ENCODE measurements at regions not wholly inside any gene's neighbourhood (a gene's known extent, or its start where the extent isn't known, plus 50 kb on each side); places are given as distances from the start of the nearest gene placed in this dataset.

DNA sequence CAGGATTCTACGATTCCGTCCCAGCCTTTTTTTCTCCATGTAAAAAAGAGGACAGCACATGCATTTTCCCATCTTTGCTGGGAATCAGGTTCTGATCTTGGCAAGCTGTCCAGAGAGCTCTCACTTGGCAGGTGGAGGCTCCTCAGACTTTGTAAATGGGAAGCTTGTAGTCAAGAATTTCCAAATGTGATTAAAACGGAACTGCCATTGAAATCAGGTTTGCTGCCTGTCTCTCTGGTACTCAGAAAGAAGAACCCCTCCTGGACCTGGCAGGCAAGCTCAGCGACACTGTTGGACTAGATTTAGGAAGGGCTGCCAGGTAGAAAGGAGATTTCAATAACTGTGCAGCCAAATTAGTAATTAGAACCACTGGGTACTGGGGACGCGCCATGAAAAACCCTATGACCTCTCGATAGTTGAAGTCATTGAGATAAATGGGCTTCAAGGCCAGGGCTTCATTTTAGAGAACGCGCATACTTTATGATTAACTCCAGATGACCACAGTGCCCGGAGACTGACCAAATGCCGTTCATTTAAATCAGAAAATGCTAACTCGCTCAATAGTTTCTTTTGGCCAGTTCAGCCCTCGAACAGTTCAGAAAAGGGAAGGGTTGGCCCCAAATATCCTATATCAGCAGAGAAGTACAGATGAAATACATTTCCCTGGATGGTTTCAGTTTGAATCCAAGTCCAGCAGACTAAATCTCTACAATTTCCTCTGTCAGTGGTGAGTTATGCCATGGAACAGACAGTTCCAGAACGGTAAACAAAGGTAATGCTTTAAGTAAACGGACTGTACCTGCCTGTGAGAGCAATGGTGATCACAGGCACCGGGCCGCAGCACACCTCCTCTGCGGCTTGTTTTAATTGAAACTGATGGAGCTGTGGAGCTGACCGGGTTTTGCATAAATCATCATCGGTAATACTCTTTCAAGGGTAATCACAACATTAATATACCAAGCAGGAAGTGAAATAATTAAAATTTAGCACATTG lies 517.4 kb downstream of the RFC3 start:
- ATAC-seq (ENCODE audit: poor library complexity) (no peak), DNase-seq (no peak)
- H3K9me3 ChIP-seq (ENCODE audit: control insufficient read depth in 1 of 2, insufficient read depth in 1 of 2, low read length in 2 of 2) = no peaks in the 10 kb centered on the region
- no peaks in the 10 kb centered on the region for H3K4me1 ChIP-seq (ENCODE audit: insufficient read depth, low read length)
- no peaks in the 10 kb centered on the region for H3K4me1 Mint-ChIP-seq (ENCODE audit: low read depth)
- H3K36me3 Mint-ChIP-seq (ENCODE audit: low read depth) = no peaks in the 10 kb centered on the region
- TF ChIP-seq, protein P1, sequence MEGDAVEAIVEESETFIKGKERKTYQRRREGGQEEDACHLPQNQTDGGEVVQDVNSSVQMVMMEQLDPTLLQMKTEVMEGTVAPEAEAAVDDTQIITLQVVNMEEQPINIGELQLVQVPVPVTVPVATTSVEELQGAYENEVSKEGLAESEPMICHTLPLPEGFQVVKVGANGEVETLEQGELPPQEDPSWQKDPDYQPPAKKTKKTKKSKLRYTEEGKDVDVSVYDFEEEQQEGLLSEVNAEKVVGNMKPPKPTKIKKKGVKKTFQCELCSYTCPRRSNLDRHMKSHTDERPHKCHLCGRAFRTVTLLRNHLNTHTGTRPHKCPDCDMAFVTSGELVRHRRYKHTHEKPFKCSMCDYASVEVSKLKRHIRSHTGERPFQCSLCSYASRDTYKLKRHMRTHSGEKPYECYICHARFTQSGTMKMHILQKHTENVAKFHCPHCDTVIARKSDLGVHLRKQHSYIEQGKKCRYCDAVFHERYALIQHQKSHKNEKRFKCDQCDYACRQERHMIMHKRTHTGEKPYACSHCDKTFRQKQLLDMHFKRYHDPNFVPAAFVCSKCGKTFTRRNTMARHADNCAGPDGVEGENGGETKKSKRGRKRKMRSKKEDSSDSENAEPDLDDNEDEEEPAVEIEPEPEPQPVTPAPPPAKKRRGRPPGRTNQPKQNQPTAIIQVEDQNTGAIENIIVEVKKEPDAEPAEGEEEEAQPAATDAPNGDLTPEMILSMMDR (IDR thresholded peaks at IDR 0.05) = no peak
- no peaks in the 10 kb centered on the region for H3K36me3 ChIP-seq (ENCODE audit: insufficient read depth, low read length)
- no peaks in the 10 kb centered on the region for H3K27me3 Mint-ChIP-seq
- no peaks in the 10 kb centered on the region for H3K27me3 ChIP-seq (ENCODE audit: control insufficient read depth in 1 of 2, insufficient read depth in 2 of 2, low read length in 2 of 2)
- intact Hi-C loops (cut with DNase I, micrococcal nuclease) = no loop called here
- ChIA-PET POLR2A (no interaction called here), CTCF (no interaction called here)
- no peak overlapping the region for H3K4me3 ChIP-seq (ENCODE audit: low read length)
- no peak overlapping the region for H3K27ac ChIP-seq (ENCODE audit: low read depth in 1 of 2, low read length in 2 of 2)
- no peak overlapping the region for H3K4me3 Mint-ChIP-seq
- H3K27ac Mint-ChIP-seq = no peak overlapping the region
- peaks cover 5% of the 10 kb centered on the region for H3K9me3 Mint-ChIP-seq

DNA sequence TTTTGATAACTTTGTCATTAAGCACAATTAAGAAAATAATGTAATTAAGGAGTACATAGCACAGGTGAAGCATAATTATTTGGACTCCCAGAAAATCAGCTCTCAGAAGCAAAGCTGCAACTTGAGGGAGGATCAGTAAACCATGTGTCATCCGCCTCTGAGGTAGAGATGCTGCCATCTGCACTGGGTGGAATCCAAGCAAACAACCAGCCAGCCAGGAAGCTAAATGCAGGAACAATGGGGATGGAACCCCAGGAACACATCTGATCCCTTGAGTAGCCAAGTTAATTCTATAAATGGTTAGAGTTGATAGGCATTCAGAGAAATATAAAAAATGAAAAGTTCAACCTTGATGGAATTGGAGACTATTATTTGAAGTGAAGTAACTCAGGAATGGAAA lies 520.2 kb downstream of the RFC3 start:
- no peak overlapping the region for H3K27ac Mint-ChIP-seq
- TF ChIP-seq, protein P1 (IDR thresholded peaks at IDR 0.05) = no peak
- no peak overlapping the region for H3K4me3 Mint-ChIP-seq
- DNase-seq = no peak
- ChIA-PET POLR2A (no interaction called here), CTCF (no interaction called here)
- Histone ChIP-seq H3K4me3 (ENCODE audit: low read length) (no peak overlapping the region), H3K4me1 (ENCODE audit: insufficient read depth, low read length) (no peaks in the 10 kb centered on the region), H3K36me3 (ENCODE audit: insufficient read depth, low read length) (no peaks in the 10 kb centered on the region), H3K9me3 (ENCODE audit: control insufficient read depth in 1 of 2, insufficient read depth in 1 of 2, low read length in 2 of 2) (no peaks in the 10 kb centered on the region), H3K27me3 (ENCODE audit: control insufficient read depth in 1 of 2, insufficient read depth in 2 of 2, low read length in 2 of 2) (no peaks in the 10 kb centered on the region), H3K27ac (ENCODE audit: low read depth in 1 of 2, low read length in 2 of 2) (no peak overlapping the region)
- no peak for ATAC-seq (ENCODE audit: poor library complexity)
- no peaks in the 10 kb centered on the region for H3K36me3 Mint-ChIP-seq (ENCODE audit: low read depth)
- no peaks in the 10 kb centered on the region for H3K9me3 Mint-ChIP-seq
- H3K4me1 Mint-ChIP-seq (ENCODE audit: low read depth) = no peaks in the 10 kb centered on the region
- intact Hi-C loops (cut with DNase I, micrococcal nuclease) = no loop called here
- no peaks in the 10 kb centered on the region for H3K27me3 Mint-ChIP-seq

DNA sequence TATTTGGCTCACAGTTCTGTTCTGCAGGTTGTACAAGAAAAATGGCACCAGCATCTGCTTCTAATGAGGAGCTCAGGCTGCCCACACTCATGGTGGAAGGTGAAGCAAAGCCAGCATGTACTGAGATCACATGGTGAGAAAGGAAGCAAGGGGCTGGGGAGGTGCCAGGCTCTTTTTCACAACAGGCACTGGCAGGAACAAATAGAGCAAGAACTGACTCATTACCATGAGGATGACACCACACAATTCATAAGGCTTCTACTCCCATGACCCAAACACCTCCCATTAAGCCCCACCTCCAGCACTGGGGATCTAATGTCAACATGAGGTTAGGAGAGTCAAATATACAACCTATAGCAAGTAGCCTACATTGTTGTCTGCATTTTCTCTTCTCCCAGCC lies 522.6 kb downstream of the RFC3 start:
- ATAC-seq (ENCODE audit: poor library complexity) = no peak
- no peaks in the 10 kb centered on the region for H3K9me3 ChIP-seq (ENCODE audit: control insufficient read depth in 1 of 2, insufficient read depth in 1 of 2, low read length in 2 of 2)
- TF ChIP-seq, protein P1 (IDR thresholded peaks at IDR 0.05) = no peak
- ChIA-PET CTCF (no interaction called here), POLR2A (no interaction called here)
- no peaks in the 10 kb centered on the region for H3K4me1 ChIP-seq (ENCODE audit: insufficient read depth, low read length)
- H3K27me3 ChIP-seq (ENCODE audit: control insufficient read depth in 1 of 2, insufficient read depth in 2 of 2, low read length in 2 of 2) = no peaks in the 10 kb centered on the region
- Mint-ChIP-seq H3K27me3 (no peaks in the 10 kb centered on the region), H3K4me3 (no peak overlapping the region), H3K4me1 (ENCODE audit: low read depth) (no peaks in the 10 kb centered on the region), H3K9me3 (peaks cover 7% of the 10 kb centered on the region), H3K36me3 (ENCODE audit: low read depth) (no peaks in the 10 kb centered on the region), H3K27ac (no peak overlapping the region)
- no peak overlapping the region for H3K4me3 ChIP-seq (ENCODE audit: low read length)
- no peak for DNase-seq
- no peak overlapping the region for H3K27ac ChIP-seq (ENCODE audit: low read depth in 1 of 2, low read length in 2 of 2)
- H3K36me3 ChIP-seq (ENCODE audit: insufficient read depth, low read length) = no peaks in the 10 kb centered on the region
- intact Hi-C loops (cut with DNase I, micrococcal nuclease) = no loop called here
